CD8-positive, alpha-beta memory T cell (primary cell): ENCODE measurements at regions not wholly inside any gene's neighbourhood (a gene's known extent, or its start where the extent isn't known, plus 50 kb on each side); places are given as distances from the start of the nearest gene placed in this dataset.
A peak's percentile ranks its signal among the peaks of the same experiment; 100 is the strongest.

ENCODE experiments used
- CTCF ChIA-PET: fragments of 350-600 bp; sonication (Branson Sonifier 250); formaldehyde crosslinking; loops from one replicate; lab custom pipeline; 2021; ENCODE audit warnings: antibody characterized with exemption; lab: Charles Lee
- POLR2A ChIA-PET: fragments of 350-600 bp; sonication (Branson Sonifier 250); formaldehyde crosslinking; loops from one replicate; lab custom pipeline; 2021; ENCODE audit warnings: antibody characterized with exemption; lab: Charles Lee
- DNase-seq, 5 donors: peaks; one replicate each; pipeline versions ENCODE4 v3.0.0 to v3.0.0-alpha.2; 2020 to 2022; ENCODE audit warnings: mixed read lengths in 1 of 5
- H3K27ac ChIP-seq: one replicate; pipeline ENCODE4 v1.7.0; 2013; ENCODE audit warnings: low read depth, mild to moderate bottlenecking, low read length, moderate library complexity
- H3K27me3 ChIP-seq: 2 replicates; pipeline ENCODE4 v1.7.0; 2013; ENCODE audit warnings: low read length, mild to moderate bottlenecking; ENCODE audit not compliant: insufficient read depth, poor library complexity, severe bottlenecking
- H3K36me3 ChIP-seq: 2 replicates; pipeline ENCODE4 v1.7.0; 2013; ENCODE audit warnings: mild to moderate bottlenecking, low read length, moderate library complexity; ENCODE audit not compliant: insufficient read depth
- H3K4me1 ChIP-seq: 2 replicates; pipeline ENCODE4 v1.7.0; 2013; ENCODE audit warnings: mild to moderate bottlenecking, low read length, moderate library complexity; ENCODE audit not compliant: insufficient read depth
- H3K4me3 ChIP-seq: 2 replicates; pipeline ENCODE4 v1.7.0; 2013; ENCODE audit warnings: mild to moderate bottlenecking, low read length
- H3K9me3 ChIP-seq: 2 replicates; pipeline ENCODE4 v1.7.0; 2013; ENCODE audit warnings: mild to moderate bottlenecking, low read length
- H3K27ac Mint-ChIP-seq, 8 donors: one replicate each; pipeline ENCODE4 v1.8.0; 2020 to 2021; ENCODE audit warnings: mixed read lengths in 8 of 8, mild to moderate bottlenecking in 6 of 8, inconsistent platforms in 3 of 8, moderate library complexity in 3 of 8
- H3K27me3 Mint-ChIP-seq, 2 donors: one replicate each; pipeline ENCODE4 v1.8.0; 2020 to 2021; ENCODE audit warnings: mixed read lengths in 2 of 2, mild to moderate bottlenecking in 1 of 2, moderate library complexity in 1 of 2
- H3K36me3 Mint-ChIP-seq, 3 donors: one replicate each; pipeline ENCODE4 v1.8.0; 2020 to 2021; ENCODE audit warnings: mixed read lengths in 3 of 3, inconsistent platforms in 1 of 3, mild to moderate bottlenecking in 1 of 3
- H3K4me1 Mint-ChIP-seq, 3 donors: one replicate each; pipeline ENCODE4 v1.8.0; 2020 to 2021; ENCODE audit warnings: mixed read lengths in 3 of 3, inconsistent platforms in 1 of 3, mild to moderate bottlenecking in 1 of 3
- H3K4me3 Mint-ChIP-seq, 7 donors: one replicate each; pipeline ENCODE4 v1.8.0; 2020 to 2021; ENCODE audit warnings: mixed read lengths in 7 of 7, mild to moderate bottlenecking in 6 of 7, moderate library complexity in 4 of 7, inconsistent platforms in 2 of 7
- H3K9me3 Mint-ChIP-seq, 5 donors: one replicate each; pipeline ENCODE4 v1.8.0; 2020 to 2022; ENCODE audit warnings: mixed read lengths in 5 of 5, mild to moderate bottlenecking in 3 of 5, moderate library complexity in 2 of 5, inconsistent platforms in 1 of 5

DNA sequence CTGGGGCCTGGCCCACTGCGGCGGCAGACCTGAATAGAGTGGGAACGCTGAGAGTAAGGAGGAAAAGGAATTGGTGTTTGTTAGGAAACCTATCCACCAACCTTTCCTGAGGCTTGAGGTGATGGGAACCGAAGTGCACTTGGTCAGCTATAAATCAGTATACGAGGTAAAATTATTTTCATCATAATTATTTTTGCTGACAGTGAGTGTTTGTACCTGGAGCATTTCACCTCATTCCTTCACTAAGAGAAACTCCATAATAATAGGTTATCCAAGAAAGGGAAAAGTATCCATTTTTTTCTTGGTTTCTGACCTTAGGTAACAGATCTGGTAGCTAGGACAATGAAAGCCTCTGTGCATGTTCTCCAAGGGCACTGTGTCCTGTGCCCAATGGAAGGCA is 138.6 kb upstream of the RGPD4 start:
- Histone ChIP-seq H3K36me3 (no peaks in the 10 kb centered on the region), H3K9me3 (no peaks in the 10 kb centered on the region), H3K27ac (no peak overlapping the region), H3K4me1 (no peaks in the 10 kb centered on the region), H3K27me3 (no peaks in the 10 kb centered on the region), H3K4me3 (no peak overlapping the region)
- no peaks in the 10 kb centered on the region for H3K27me3 Mint-ChIP-seq
- no peaks in the 10 kb centered on the region for H3K36me3 Mint-ChIP-seq
- no peak overlapping the region for H3K27ac Mint-ChIP-seq
- CTCF ChIA-PET, result no interaction called here
- H3K9me3 Mint-ChIP-seq, result peaks cover 0 to 2% (median 0%) of the 10 kb centered on the region in 5 donors
- DNase-seq, result no peak
- POLR2A ChIA-PET, result no interaction called here
- no peak overlapping the region for H3K4me3 Mint-ChIP-seq
- H3K4me1 Mint-ChIP-seq, result no peaks in the 10 kb centered on the region

DNA sequence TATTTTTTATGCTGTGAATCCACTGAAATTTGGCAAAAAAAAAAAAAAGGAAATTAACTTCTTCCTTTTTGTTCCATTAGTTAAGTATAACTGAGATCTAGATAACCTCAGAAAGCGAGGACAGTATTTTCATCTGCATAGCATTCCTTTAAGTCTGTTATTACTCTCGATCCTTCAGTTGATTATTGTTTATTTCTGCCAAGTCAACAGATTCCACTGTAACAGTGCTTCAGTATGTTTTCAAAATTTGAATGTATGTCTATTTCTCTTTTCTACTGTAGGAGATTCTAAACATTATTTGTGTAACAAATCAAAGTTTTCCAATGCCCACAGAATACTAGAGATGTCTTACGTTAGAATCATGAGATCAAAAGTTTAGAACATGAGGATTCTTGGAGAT is 133.1 kb upstream of the RGPD4 start:
- Histone ChIP-seq H3K4me3 (no peak overlapping the region), H3K4me1 (no peaks in the 10 kb centered on the region), H3K27me3 (no peaks in the 10 kb centered on the region), H3K27ac (no peak overlapping the region), H3K36me3 (no peaks in the 10 kb centered on the region), H3K9me3 (no peaks in the 10 kb centered on the region)
- POLR2A ChIA-PET, result no interaction called here
- H3K27ac Mint-ChIP-seq, result no peak overlapping the region
- no peaks in the 10 kb centered on the region for H3K4me1 Mint-ChIP-seq
- no peaks in the 10 kb centered on the region for H3K36me3 Mint-ChIP-seq
- DNase-seq, result no peak
- H3K4me3 Mint-ChIP-seq, result no peak overlapping the region
- H3K27me3 Mint-ChIP-seq, result no peaks in the 10 kb centered on the region
- CTCF ChIA-PET, result no interaction called here
- peaks cover 0 to 2% (median 0%) of the 10 kb centered on the region in 5 donors for H3K9me3 Mint-ChIP-seq

DNA sequence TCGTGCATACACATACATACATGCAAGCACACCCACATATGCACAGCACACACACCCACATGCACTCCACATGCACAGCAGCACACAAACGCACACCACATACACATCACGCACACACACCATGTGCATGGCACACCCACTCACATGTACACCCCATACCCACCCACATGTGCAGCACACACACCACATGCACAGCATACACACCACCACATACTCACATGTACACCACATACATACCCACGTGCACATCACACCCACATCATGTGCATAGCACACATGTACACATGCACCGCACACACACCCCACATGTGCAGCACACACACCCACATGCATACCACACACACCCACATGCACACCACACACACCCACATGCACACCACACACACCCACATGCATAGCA is 132.0 kb upstream of the RGPD4 start:
- H3K27ac Mint-ChIP-seq, result no peak overlapping the region
- no peak overlapping the region for H3K4me3 Mint-ChIP-seq

DNA sequence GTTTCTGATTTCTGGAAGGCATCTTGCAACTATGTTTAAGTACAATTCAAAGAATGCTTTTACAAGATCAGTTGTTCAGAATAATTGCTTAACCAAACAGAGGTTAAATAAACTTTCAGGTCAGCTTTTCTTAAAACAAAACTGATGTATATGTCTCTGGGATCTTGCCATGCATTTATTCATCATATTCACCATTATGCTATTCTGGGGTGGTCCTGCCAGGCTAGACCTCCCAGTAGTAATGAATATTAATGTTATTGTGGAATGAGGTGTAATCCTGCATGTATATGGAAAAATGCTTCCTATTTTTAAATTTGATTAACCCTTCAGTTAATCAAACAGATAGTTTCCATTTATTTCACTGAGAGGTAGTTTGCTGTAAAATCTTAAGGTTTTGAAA is 129.3 kb upstream of the RGPD4 start:
- DNase-seq, result no peak
- no peak overlapping the region for H3K27ac Mint-ChIP-seq
- H3K4me1 Mint-ChIP-seq, result no peaks in the 10 kb centered on the region
- no peak overlapping the region for H3K27ac ChIP-seq
- ChIA-PET CTCF (no interaction called here), POLR2A (no interaction called here)
- no peaks in the 10 kb centered on the region for H3K36me3 ChIP-seq
- no peaks in the 10 kb centered on the region for H3K36me3 Mint-ChIP-seq
- peaks cover 0 to 6% (median 0%) of the 10 kb centered on the region in 5 donors for H3K9me3 Mint-ChIP-seq
- no peak overlapping the region for H3K4me3 Mint-ChIP-seq
- H3K4me1 ChIP-seq, result no peaks in the 10 kb centered on the region
- H3K4me3 ChIP-seq, result no peak overlapping the region
- H3K27me3 ChIP-seq, result no peaks in the 10 kb centered on the region
- no peaks in the 10 kb centered on the region for H3K27me3 Mint-ChIP-seq
- H3K9me3 ChIP-seq, result no peaks in the 10 kb centered on the region

More for the DNA sequence above, 132.0 kb upstream of the RGPD4 start:
- Histone ChIP-seq H3K36me3 (no peaks in the 10 kb centered on the region), H3K9me3 (no peaks in the 10 kb centered on the region), H3K4me3 (no peak overlapping the region), H3K27ac (no peak overlapping the region), H3K27me3 (no peaks in the 10 kb centered on the region), H3K4me1 (no peaks in the 10 kb centered on the region)
- H3K27me3 Mint-ChIP-seq, result no peaks in the 10 kb centered on the region
- ChIA-PET CTCF (no interaction called here), POLR2A (no interaction called here)
- no peak for DNase-seq
- peaks cover 0 to 2% (median 0%) of the 10 kb centered on the region in 5 donors for H3K9me3 Mint-ChIP-seq
- H3K4me1 Mint-ChIP-seq, result no peaks in the 10 kb centered on the region
- H3K36me3 Mint-ChIP-seq, result no peaks in the 10 kb centered on the region

DNA sequence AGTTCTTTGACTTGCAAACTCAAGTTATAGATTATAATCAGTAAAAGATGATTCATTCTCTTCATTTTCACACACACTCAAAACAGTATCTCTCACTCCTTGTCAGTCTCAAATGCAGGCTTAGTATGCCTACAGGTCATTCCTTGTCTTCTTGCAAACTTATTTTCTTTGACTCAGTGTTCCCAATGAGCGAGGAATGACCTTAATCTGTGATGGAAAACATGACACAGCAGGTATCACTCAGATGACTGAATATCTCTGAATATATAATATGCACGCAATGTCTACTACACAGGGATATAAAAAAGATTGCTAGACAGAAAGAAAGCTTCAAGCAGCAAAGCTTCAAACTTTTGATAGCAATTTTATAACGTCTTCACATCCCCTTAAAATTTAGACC is 127.8 kb upstream of the RGPD4 start:
- ChIA-PET CTCF (no interaction called here), POLR2A (no interaction called here)
- no peaks in the 10 kb centered on the region for H3K27me3 ChIP-seq
- no peak overlapping the region for H3K27ac Mint-ChIP-seq
- H3K4me3 ChIP-seq, result no peak overlapping the region
- no peaks in the 10 kb centered on the region for H3K4me1 ChIP-seq
- peaks cover 0 to 4% (median 1%) of the 10 kb centered on the region in 5 donors for H3K9me3 Mint-ChIP-seq
- H3K27ac ChIP-seq, result no peak overlapping the region
- H3K4me3 Mint-ChIP-seq, result no peak overlapping the region
- H3K4me1 Mint-ChIP-seq, result no peaks in the 10 kb centered on the region
- no peaks in the 10 kb centered on the region for H3K27me3 Mint-ChIP-seq
- H3K36me3 Mint-ChIP-seq, result no peaks in the 10 kb centered on the region
- H3K36me3 ChIP-seq, result no peaks in the 10 kb centered on the region
- no peak for DNase-seq
- H3K9me3 ChIP-seq, result no peaks in the 10 kb centered on the region

DNA sequence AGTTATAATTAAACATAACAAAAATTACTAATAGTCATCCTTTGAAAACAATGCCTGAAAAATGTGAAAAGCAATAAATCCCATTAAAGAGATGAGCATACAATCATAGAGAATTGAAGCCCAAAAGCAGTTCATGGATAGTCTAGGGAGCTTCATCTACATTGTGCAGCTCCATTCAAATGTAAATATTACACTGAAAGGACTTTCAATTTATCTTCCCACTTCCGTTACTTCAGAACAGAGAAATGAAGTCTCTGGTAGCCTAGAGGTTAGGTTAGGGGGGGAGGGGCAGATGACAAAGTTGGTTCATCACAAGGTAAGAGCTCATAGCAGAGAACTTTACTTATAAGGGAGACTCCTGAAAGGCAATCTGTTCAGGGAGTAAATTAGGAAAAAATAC is 126.6 kb upstream of the RGPD4 start:
- no peak for DNase-seq
- no peaks in the 10 kb centered on the region for H3K27me3 Mint-ChIP-seq
- no peak overlapping the region for H3K27ac Mint-ChIP-seq
- Histone ChIP-seq H3K27me3 (no peaks in the 10 kb centered on the region), H3K27ac (no peak overlapping the region), H3K4me3 (no peak overlapping the region), H3K36me3 (no peaks in the 10 kb centered on the region), H3K9me3 (no peaks in the 10 kb centered on the region), H3K4me1 (no peaks in the 10 kb centered on the region)
- no peaks in the 10 kb centered on the region for H3K36me3 Mint-ChIP-seq
- H3K4me1 Mint-ChIP-seq, result no peaks in the 10 kb centered on the region
- ChIA-PET POLR2A (no interaction called here), CTCF (no interaction called here)
- no peak overlapping the region for H3K4me3 Mint-ChIP-seq
- peaks cover 0 to 12% (median 2%) of the 10 kb centered on the region in 5 donors for H3K9me3 Mint-ChIP-seq

DNA sequence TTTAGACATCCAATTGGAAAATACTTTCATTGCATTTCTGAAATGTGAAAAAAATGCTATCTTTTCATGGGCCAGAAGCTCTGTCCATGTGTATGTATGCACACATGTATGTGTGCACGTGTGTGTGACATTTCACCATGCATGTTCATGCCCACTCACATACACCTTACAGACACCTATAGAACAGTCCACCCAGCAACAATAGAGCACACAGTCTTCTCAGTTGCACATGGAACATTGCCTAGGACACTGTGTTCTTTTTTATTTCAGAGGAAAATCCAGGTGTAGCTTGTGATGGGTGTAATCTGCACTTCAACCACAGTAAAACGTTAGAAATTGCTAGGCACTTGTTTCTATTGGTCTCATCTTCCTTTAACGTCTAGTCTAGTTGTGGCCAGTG is 114.8 kb upstream of the RGPD4 start:
- H3K27ac ChIP-seq, result no peak overlapping the region
- no peak overlapping the region for H3K4me3 Mint-ChIP-seq
- no peak overlapping the region for H3K4me3 ChIP-seq
- H3K36me3 ChIP-seq, result no peaks in the 10 kb centered on the region
- H3K9me3 ChIP-seq, result no peaks in the 10 kb centered on the region
- H3K4me1 ChIP-seq, result no peaks in the 10 kb centered on the region
- no peaks in the 10 kb centered on the region for H3K27me3 Mint-ChIP-seq
- POLR2A ChIA-PET, result no interaction called here
- peaks cover 0 to 4% (median 2%) of the 10 kb centered on the region in 5 donors for H3K9me3 Mint-ChIP-seq
- H3K27ac Mint-ChIP-seq, result no peak overlapping the region
- no peaks in the 10 kb centered on the region for H3K36me3 Mint-ChIP-seq
- CTCF ChIA-PET, result no interaction called here
- peaks cover 0 to 10% (median 5%) of the 10 kb centered on the region in 3 donors for H3K4me1 Mint-ChIP-seq
- DNase-seq, result no peak
- no peaks in the 10 kb centered on the region for H3K27me3 ChIP-seq

DNA sequence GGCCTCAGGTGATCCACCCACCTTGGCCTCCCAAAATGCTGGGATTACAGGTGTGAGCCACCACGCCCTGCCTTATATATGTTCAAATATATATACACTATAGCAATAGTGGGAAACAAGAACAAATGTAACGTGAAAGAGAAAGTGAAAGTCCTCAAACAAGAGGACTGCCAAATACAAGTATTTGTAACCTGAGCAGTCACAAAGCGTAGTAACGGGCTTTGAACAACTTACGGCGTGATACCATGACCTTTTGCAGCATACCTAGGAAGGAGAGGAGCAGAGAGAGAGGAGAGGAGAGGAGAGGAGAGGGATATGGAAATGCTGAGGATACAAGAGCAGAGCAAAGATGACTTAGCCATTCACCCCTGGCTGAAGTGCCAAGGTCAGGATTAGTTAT is 113.8 kb upstream of the RGPD4 start:
- H3K4me3 ChIP-seq, result no peak overlapping the region
- no peaks in the 10 kb centered on the region for H3K27me3 ChIP-seq
- H3K4me1 ChIP-seq, result no peaks in the 10 kb centered on the region
- Mint-ChIP-seq H3K4me1 (peaks cover 0 to 10% (median 5%) of the 10 kb centered on the region in 3 donors), H3K27ac (peak overlapping the region in 5 of 8 donors; percentile 15 to 49 (median 36)), H3K4me3 (peak overlapping the region in 6 of 7 donors; percentile 1 to 82 (median 60)), H3K36me3 (no peaks in the 10 kb centered on the region), H3K9me3 (peaks cover 0 to 4% (median 2%) of the 10 kb centered on the region in 5 donors), H3K27me3 (no peaks in the 10 kb centered on the region)
- H3K36me3 ChIP-seq, result no peaks in the 10 kb centered on the region
- POLR2A ChIA-PET, result no interaction called here
- no peaks in the 10 kb centered on the region for H3K9me3 ChIP-seq
- H3K27ac ChIP-seq, result no peak overlapping the region
- DNase-seq, result no peak
- CTCF ChIA-PET, result no interaction called here

DNA sequence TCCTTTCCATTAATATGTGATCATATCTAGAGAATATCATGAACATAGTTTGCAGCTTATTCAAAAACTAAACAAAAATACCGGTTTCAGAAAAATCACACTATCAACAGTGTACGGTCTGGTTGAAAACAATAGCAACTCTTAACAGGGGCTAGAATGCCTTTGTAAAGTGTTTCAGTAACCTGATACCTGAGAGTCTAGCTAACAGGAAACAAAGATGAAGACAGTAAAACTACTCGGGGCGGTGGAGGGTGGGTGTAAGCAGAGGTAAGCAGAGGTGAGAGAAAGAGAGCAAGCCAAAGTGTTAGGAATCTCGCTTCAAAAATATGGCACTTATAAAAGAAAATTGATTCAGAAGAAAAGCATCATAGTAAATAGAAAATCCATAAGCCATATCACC is 109.0 kb upstream of the RGPD4 start:
- POLR2A ChIA-PET, result no interaction called here

More for the DNA sequence above, 109.0 kb upstream of the RGPD4 start:
- Mint-ChIP-seq H3K27ac (no peak overlapping the region), H3K9me3 (peaks cover 0 to 4% (median 0%) of the 10 kb centered on the region in 5 donors), H3K4me3 (no peak overlapping the region), H3K36me3 (no peaks in the 10 kb centered on the region), H3K4me1 (peaks cover 0 to 7% (median 5%) of the 10 kb centered on the region in 3 donors), H3K27me3 (no peaks in the 10 kb centered on the region)
- Histone ChIP-seq H3K27me3 (no peaks in the 10 kb centered on the region), H3K4me3 (no peak overlapping the region), H3K9me3 (no peaks in the 10 kb centered on the region), H3K36me3 (no peaks in the 10 kb centered on the region), H3K27ac (no peak overlapping the region), H3K4me1 (no peaks in the 10 kb centered on the region)
- CTCF ChIA-PET, result no interaction called here
- no peak for DNase-seq
